CD4-positive, alpha-beta T cell treated with Interferon alpha-2 for 1 hour (primary cell): ENCODE measurements at regions not wholly inside any gene's neighbourhood (a gene's known extent, or its start where the extent isn't known, plus 50 kb on each side); places are given as distances from the start of the nearest gene placed in this dataset.

Source experiments
- DNase-seq, 2 donors: peaks; one replicate each; pipeline ENCODE4 v3.0.0-alpha.2; 2020 to 2022

DNA sequence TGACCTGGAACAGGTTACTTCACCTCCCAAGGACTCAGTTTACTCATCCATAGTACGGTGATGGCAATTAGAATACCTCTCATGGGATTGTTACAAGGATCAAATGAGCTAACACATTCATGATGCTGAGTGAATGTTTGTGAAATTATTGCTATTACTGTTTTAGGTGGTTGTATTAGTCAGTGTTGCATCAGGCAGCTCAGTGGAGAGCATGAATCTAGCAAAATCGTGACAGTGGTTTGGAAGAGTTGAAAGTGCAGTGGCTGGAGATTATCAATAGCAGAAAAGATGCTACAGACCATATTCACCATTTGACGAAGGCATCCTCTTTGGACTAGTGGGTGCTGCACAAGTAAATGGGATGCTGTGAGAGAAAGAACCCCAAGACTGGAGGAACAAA is 50.4 kb upstream of the CTNNBL1 start:
- no peak for DNase-seq

DNA sequence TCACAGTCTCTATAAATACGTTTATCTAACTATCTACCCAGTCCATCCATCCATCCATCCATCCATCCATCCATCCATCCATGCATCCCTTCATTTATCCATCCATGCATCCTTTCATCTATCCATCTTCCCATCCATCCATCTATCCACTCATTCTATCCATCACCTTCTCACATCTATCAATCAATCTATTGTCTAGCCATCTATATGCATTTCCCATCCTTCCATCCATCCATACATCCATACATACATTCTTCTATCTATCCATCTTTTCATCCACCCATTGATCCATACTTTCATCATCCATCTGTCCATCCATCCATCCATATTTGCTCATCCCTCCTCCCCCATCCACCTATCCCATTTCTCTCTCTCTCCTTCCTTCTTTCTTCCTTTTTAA is 51.6 kb upstream of the CTNNBL1 start:
- no peak for DNase-seq

GRCh38 chr20:37640600-37641561 is 52.9 kb upstream of the CTNNBL1 start:
- DNase-seq = no peak

DNA sequence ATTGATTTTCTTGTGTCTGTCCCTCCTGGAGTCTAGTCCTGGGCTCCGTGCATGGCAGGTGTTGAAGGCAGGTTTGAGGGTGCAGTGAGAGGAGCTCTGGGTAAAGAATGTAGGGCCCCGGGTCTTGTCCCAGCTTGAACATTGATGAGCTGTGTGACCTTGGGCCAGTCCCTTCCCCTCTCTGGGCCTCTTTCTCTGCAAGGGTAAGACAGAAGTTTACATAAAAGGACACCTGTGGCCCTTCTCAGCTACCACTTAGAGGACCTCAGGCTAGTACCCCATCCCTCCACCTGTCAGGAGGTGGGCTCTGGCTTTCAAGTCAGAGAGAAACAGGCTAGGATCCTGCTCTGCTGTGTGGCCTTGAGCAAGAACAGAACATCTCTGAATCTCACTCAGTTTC is 55.3 kb upstream of the CTNNBL1 start:
- no peak for DNase-seq

DNA sequence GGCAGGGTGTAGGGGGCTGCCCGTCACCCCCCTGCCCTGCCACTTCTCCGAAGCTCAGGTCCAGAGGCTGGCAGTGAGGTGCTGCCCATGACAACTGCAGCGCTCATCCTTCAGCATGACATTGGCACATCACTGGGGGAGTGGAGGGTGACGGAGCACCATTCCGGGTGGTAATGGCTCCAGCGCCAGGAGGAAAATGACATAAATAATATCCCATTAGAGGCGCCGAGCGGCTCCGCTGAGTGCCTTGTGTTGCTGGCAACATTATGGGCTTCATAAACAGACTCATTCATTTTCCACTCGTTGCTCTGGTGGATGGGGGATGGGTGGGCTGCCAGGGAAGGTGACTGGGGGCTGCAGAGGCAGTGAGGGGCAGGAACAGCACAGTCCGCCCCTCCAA is 56.9 kb upstream of the CTNNBL1 start:
- no peak for DNase-seq

DNA sequence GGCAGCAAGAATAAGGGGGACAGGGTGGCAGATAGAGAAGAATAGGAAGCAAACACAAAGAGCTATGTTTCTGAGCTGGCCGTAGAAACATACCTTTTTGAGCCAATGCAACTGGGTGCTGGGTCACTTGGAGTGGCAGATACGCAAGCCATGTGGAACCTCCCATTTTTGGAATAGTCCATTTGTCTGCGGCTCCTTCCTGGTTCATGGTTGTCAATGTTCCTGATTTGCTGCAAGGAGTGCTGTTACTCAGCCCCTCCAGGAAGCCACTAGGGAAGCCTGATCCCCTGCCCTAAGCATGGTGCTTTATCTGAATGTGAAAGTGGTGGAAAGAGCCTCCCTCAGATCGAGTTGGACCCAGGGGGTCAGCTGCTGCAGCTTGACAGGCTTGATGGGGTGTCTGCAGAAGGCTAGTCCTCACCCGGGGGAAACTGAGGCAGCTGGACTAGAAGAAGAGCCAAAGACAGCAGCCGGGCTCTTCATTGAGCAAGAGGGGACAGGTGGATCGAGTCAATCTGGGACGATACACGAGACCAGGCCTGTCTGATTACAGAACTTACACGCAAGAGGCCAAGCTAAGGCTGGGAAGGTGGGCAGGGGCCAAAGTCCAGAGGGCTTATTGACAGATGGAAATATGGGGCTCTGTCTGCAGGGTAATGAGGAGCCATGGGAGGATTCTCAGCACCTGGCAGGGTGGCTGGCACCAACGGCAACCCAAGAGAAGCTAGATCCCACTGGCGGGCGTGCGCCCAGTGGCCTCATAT is 57.4 kb upstream of the CTNNBL1 start:
- DNase-seq = no peak

DNA sequence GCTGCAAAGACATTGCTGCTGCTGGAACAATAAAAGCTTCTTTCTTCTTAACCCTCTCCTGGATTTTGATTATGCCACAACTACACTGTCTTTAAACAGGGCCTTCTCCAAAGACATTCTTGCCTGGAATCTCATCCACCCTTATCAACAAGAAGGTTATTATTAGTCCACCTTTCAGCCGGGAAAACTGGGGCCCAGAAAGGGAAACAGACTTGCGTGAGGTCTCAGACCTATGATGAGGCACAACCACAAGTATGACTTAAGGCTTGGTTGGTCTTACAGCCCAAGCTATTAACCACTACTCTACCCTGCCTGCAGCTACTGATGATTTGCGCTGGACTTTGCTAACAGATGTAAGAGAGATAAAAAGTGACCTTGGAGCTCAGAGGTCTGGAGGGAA is 62.8 kb upstream of the CTNNBL1 start:
- DNase-seq = no peak

GRCh38 chr20:37630166-37630565 is 63.7 kb upstream of the CTNNBL1 start:
- no peak for DNase-seq

DNA sequence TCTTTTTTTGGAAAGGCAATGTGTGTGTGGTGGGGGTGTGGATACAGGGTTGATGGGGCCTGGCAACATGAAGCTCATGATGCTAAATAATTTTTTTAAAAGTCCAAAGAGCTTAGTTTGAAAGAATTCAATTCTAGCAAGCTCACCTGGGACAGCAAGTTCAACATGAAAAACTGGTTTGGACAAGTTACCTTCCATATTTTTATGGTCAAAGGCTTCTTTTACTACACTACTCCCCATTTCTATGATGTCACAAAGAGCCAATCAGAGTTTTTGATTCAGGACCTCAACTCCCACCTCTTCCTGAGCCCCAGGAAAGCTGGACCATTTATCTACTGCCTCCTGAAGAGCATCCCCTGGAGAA is 66.1 kb upstream of the CTNNBL1 start:
- no peak for DNase-seq

GRCh38 chr20:37627060-37627766 is 66.6 kb upstream of the CTNNBL1 start:
- DNase-seq = peak in 1 of 2 donors; percentile 13

- no peak for DNase-seq
Measured at GRCh38 chr20:37624963-37625362, 68.9 kb upstream of the CTNNBL1 start.

GRCh38 chr20:37622728-37623127 is 71.1 kb upstream of the CTNNBL1 start:
- DNase-seq = no peak

DNA sequence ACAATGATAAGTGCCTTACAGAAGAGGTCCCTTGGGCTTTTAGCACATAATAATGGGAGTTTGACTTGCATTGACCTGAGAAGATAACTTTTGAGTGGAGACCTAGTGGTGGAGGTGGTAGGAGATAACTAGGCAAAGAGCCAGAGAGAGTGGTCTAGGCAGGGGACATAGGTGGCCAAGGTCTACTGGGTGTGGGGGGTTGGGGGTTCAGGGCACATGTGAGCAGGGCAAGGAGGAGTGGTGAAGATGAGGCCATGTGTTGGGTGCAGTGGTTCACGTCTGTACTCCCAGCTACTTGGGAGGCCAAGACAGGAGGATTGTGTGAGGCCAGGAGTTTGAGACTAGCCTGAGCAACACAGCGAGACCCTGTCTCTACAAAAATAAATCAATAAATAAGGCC is 74.3 kb upstream of the CTNNBL1 start:
- no peak for DNase-seq

DNA sequence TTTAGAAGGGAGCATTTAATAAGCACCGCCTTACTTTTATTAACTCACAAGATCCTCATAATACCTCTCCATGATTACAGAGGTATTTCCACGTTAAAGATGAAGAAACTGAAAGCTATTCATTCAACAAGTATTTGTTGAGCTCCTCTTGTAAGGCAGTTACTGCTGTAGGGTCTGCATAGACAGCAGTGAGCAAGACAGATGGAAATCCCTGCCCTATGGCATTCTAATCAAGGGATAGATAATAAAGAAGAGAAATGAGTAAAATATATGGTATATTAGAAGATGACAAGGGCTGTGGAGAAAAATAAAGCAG is 77.8 kb upstream of the CTNNBL1 start:
- DNase-seq = no peak

DNA sequence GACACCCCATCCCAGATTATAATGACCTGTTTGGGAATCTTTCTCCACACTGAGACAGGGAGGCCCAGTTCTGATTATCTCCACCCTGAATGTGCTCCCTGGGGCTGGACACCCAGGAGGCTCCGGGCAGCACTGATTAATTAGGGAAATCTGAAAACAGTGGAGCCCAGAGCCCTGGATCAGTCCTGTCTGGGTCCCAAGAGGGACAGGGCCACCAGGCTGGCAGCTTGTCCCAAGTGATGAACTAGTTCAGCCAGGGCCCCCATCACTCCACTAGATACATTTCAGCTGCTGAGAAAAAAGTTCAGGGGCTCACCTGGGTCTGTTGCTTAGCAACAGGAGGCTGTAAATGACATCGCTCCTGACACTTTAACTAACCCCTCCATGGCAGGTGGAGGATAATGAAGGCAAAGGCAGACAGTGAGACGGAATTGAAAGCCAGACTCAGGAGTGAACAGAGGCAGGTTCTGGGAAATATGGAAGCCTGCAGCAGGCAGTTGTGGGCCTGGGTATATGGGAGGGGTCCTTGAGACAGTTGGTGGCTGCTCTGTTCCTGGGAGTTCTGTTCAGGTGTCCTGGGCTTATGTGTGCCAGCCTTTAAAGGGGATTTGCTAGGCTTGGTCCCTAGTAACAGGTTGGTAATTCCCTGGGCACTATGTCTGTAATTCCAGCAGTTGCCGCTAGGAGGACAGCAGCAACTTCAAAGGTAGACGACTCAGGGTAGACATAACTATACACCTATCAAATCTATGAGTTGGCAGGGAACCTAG is 78.3 kb upstream of the CTNNBL1 start:
- DNase-seq = peak in 1 of 2 donors; percentile 39

- DNase-seq = no peak
Measured at GRCh38 chr20:37611852-37612251, 82.0 kb upstream of the CTNNBL1 start.

- no peak for DNase-seq
Measured at GRCh38 chr20:37611346-37611745, 82.5 kb upstream of the CTNNBL1 start.

GRCh38 chr20:37610203-37610798 is 82.6 kb upstream of the BLCAP start:
- DNase-seq = no peak

- no peak for DNase-seq
Measured at GRCh38 chr20:37602634-37603033, 75.0 kb upstream of the BLCAP start.

GRCh38 chr20:37600486-37600885 is 72.8 kb upstream of the BLCAP start:
- DNase-seq = no peak

DNA sequence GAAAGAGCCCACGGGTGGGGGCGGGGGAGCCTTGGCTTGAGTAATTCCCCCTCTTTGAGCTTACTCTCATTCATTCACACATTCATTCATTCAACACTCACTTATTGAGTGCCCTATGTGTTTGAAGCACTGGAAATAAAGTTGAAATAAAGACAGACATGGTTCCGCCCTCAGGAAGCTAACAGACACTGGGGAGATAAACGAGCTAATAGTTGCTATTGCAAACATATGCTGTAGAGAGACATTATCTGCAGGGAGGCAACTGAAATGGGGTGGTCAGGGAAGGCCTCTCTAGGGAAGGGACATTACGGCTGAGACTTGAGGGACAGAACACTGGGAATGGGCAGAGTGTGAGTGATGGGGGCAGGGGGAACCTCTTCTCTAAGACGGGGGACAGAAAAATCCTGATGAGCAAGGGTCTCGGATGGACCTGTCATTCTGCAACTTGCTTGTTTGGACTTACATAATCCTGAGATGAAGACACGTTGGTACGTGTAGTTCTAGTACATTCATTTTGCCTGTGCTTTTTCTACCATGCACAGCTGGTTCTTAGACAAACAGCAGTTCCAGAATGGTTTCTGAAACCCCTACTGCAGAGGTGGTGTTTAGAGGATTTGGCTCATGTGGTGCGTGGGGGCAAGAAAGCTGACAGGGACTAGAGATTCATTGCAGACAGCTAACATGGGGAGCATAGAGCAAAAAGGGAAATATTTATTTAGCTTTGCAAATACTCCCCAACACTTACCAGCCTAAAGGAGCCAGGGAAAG is 71.1 kb upstream of the BLCAP start:
- DNase-seq = no peak

GRCh38 chr20:37598100-37598543 is 70.4 kb upstream of the BLCAP start:
- no peak for DNase-seq
